ENCODE measurements at regions not wholly inside any gene's neighbourhood (a gene's known extent, or its start where the extent isn't known, plus 50 kb on each side); places are given as distances from the start of the nearest gene placed in this dataset.

DNA sequence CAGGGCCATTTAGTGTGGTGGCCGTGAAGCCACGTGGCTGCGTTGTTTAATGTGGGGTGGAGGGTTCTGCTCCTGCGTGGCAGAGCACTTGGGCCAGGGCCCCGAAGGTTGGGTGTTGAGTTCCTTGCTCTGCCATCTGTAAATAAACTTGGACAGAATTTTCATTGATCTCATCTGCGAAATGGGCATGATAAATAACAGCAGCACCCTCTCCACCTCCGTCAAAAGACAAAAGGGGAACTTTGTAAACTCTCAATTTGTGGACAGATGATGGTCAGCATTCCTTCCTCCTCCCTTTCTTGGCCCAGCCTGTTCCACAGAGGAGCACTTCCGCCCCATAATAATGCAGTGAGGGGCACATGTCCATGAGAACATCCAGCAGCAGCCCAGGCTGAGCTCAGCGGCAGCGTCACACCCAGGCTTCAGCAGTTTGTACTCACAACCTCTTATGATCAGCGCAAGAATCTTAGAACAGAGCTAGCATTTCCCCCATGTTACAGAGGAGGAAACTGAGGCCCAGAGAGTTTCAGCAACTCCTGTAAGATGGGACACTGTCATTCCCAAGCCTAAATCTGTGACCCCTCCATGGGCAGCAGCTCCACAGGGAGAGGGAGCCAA, 874.5 kb downstream of the BRD1 start:
- no peak for DNase-seq

- DNase-seq, result no peak
Measured at GRCh38 chr22:48952256-48953102, 875.2 kb downstream of the BRD1 start.

DNA sequence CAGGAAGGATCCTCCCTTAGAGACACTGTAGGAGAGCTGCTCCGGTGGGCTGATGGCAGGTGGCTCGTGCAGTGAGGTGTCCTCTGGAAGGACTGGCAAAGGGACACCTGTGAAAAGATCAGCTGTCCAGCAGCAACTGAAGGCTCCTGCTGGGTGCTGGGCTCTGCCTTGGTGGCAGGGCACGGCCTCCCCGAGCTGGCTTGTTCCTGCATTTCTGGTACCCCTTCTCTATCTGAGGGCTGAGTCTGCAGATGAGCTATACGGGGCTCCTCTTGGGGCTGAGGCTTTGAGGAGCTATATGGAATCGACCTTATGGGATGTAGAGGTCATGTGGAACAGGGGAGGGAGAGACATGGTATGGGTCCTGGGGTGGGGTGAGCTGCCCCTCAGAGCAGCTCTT, 875.8 kb downstream of the BRD1 start:
- DNase-seq, result no peak

GRCh38 chr22:48950151-48950915, 877.3 kb downstream of the BRD1 start:
- no peak for DNase-seq

GRCh38 chr22:48949375-48950149, 878.1 kb downstream of the BRD1 start:
- no peak for DNase-seq

GRCh38 chr22:48948575-48949170, 879.0 kb downstream of the BRD1 start:
- no peak for DNase-seq

- DNase-seq, result no peak
Measured at GRCh38 chr22:48947636-48948035, 880.0 kb downstream of the BRD1 start.

- DNase-seq, result no peak
Measured at GRCh38 chr22:48945621-48946458, 881.8 kb downstream of the BRD1 start.

- DNase-seq, result no peak
Measured at GRCh38 chr22:48944751-48945620, 882.7 kb downstream of the BRD1 start.

GRCh38 chr22:48944433-48944750, 883.3 kb downstream of the BRD1 start:
- DNase-seq, result no peak

GRCh38 chr22:48943567-48944432, 883.9 kb downstream of the BRD1 start:
- DNase-seq, result no peak

DNA sequence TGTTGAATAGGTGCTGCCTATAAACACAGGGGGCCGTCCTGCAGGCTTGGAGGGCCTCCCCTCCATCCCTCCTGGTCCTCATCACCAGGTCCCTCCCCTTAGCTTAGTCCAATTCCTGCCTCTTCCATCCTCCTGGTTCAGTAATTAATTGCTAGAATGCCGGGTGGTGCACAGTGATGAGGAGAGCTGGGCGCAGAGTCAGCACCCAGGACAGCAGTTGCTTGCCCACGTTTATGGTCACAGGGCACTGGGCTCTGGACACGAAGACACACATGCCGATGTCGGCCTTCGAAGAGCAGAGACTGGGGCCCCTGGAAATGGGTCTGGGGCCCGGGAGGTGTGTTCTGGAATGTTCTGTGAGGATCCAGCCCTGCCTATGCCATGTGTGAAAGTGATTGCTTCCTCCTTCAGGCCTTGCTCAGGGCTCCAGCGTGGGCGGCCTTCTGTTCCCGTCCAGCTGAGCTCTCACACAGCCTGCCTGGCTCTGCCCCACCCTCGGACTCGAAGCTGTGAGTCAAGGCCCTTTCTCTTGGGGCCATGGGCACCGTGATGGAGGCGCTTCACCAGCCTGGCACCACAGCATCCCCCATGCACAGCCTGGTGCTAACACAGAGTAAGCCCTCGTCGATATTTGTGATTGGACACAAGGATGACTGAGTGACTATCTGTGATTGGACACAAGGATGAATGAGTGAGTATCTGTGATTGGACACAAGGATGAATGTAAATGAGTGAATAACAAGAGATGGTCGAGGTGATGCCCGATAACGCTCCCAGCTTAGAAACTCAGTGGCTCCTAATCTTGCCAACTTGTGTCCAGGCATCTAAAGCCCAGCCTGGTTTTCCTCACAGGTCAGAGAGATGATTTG, 884.7 kb downstream of the BRD1 start:
- no peak for DNase-seq

GRCh38 chr22:48941903-48942575, 885.6 kb downstream of the BRD1 start:
- DNase-seq, result no peak

- DNase-seq, result no peak
Measured at GRCh38 chr22:48941033-48941902, 886.4 kb downstream of the BRD1 start.

GRCh38 chr22:48940266-48941032, 887.2 kb downstream of the BRD1 start:
- DNase-seq, result no peak

Measured in amniotic stem cell (primary cell).